GM18873 (cell line): ENCODE measurements at regions not wholly inside any gene's neighbourhood (a gene's known extent, or its start where the extent isn't known, plus 50 kb on each side); places are given as distances from the start of the nearest gene placed in this dataset.

Experiments
- ATAC-seq: cut with Tn5 transposase; IDR thresholded peaks from one replicate; pipeline ENCODE4 v1.9.1; 2021; ENCODE audit warnings: mild to moderate bottlenecking, moderate library complexity, moderate number of reproducible peaks; ENCODE audit not compliant: unreplicated experiment, low FRiP score

- no peak for ATAC-seq
Measured at GRCh38 chr4:182973511-182973911, 56.3 kb upstream of the DCTD start.

GRCh38 chr4:182971702-182972101, 54.5 kb upstream of the DCTD start:
- no peak for ATAC-seq

- ATAC-seq = no peak
Measured at GRCh38 chr4:182969651-182970279, 52.6 kb upstream of the DCTD start.

GRCh38 chr4:182968917-182969650, 51.9 kb upstream of the DCTD start:
- no peak for ATAC-seq

GRCh38 chr4:182967403-182967802, 50.2 kb upstream of the DCTD start:
- no peak for ATAC-seq
